ENCODE measurements at regions not wholly inside any gene's neighbourhood (a gene's known extent, or its start where the extent isn't known, plus 50 kb on each side); places are given as distances from the start of the nearest gene placed in this dataset.

GRCh38 chr7:27466703-27467102 is 196.0 kb downstream of the HIBADH start:
- DNase-seq: no peak

GRCh38 chr7:27472043-27472442 is 190.6 kb downstream of the HIBADH start:
- DNase-seq: no peak
